ENCODE measurements at regions not wholly inside any gene's neighbourhood (a gene's known extent, or its start where the extent isn't known, plus 50 kb on each side); places are given as distances from the start of the nearest gene placed in this dataset.

- peak; percentile 60 for ATAC-seq
- intact Hi-C loops (cut with DNase I), result no loop called here
- DNase-seq (ENCODE audit: missing footprints), result no peak
Measured at GRCh38 chr7:54881816-54882520, 123.0 kb upstream of the SEC61G start.

DNA sequence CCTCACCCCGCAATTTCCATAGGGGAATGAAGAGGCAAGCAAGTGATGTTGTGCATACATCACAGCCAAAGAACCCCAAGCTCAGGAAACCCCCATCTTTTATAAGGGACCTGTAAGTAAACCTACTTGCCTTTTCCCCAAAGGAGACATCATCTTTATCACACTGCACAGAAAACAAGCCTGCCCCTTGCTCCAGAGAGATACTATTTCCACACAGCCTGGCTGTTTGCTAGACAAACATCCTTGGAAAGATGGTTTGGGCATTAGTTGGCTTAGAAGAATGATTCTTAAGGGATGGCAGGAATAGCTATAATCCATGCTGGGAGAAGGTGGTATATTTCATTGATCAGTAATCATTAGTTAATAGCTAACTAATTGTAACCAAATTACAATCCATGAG is 123.7 kb upstream of the SEC61G start:
- intact Hi-C loops (cut with DNase I), result no loop called here
- ATAC-seq, result no peak
- no peak for DNase-seq (ENCODE audit: missing footprints)

- intact Hi-C loops (cut with DNase I), result no loop called here
- DNase-seq (ENCODE audit: missing footprints) (no peak), ATAC-seq (no peak)
Measured at GRCh38 chr7:54883576-54883975, 124.6 kb upstream of the SEC61G start.

- intact Hi-C loops (cut with DNase I), result no loop called here
- ATAC-seq (no peak), DNase-seq (ENCODE audit: missing footprints) (no peak)
Measured at GRCh38 chr7:54885285-54885684, 126.3 kb upstream of the SEC61G start.

DNA sequence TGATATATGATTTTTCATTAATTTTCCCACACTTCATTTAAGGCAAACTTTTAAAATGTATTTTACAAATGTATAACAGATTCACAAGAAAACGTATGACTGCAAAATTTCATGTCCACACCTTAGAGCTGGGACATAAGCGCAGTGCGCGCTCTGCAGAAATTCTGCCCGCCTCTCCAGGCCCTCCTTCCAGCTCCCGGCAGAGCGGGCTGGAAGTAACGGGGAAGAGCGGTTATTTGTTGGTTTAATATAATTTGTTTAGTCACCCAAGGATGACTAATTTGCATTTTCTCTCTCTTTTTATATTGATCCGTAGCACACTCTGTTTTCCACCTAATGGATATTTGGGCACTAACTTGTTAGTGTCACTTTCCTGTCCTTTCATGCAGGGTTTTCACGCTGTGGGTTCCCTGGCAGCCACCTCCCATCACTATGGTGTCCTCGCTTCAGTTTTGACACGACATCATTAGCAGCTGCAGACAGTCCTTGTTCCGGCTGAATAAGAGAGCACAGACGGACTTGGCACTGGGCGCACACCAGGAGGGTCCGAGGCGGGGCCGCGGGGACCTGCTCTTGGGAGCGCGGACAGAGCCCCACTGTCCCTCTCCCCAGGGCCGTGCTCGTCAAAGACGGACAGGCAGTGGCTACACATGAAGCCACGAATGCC is 129.2 kb upstream of the SEC61G start:
- peak; percentile 50 for DNase-seq (ENCODE audit: missing footprints)
- ATAC-seq, result peak; percentile 68
- intact Hi-C loops (cut with DNase I), result no loop called here

DNA sequence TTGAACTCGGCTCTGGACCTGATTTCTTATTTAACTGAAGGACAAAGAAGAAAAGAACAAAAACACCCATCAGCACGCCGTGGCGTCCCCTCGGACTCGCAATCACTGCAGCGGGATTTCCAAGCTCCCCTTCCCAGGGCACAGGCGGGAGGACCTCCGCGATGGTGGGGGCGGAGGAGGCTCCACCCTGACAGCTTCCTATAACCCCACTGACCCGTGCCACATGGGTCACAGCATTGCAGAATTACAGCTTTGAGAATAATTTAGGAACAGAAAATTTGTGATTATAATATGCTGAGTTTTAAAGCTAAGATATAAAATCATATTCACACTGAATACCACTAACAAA is 129.7 kb upstream of the SEC61G start:
- no peak for ATAC-seq
- no peak for DNase-seq (ENCODE audit: missing footprints)
- intact Hi-C loops (cut with DNase I), result no loop called here

DNA sequence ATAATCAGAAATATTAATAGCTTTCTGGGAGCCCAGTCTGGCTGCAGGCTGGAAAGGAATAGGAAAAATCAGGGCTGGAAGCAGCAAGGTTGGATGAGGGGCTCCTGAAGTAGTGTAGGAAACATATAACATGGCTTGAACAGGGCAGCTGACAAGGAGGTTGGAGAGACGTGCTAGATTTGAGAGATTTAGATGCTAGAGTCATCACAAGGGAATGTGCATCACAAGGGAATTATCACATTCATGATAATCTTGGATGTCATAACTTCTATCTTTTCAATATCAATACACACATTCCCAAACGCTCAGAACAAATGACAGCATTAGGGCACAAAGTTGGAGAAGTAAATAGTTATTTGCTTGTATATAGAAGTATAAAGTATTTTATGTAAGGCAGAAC is 120.9 kb upstream of the EGFR start:
- ATAC-seq (no peak), DNase-seq (ENCODE audit: missing footprints) (no peak)
- intact Hi-C loops (cut with DNase I), result no loop called here

GRCh38 chr7:54898659-54899340 is 120.0 kb upstream of the EGFR start:
- intact Hi-C loops (cut with DNase I), result no loop called here
- ATAC-seq (peak; percentile 94), DNase-seq (ENCODE audit: missing footprints) (no peak)

GRCh38 chr7:54901840-54902239 is 117.0 kb upstream of the EGFR start:
- DNase-seq (ENCODE audit: missing footprints), result no peak
- intact Hi-C loops (cut with DNase I), result no loop called here
- ATAC-seq, result no peak

GRCh38 chr7:54904130-54904529 is 114.7 kb upstream of the EGFR start:
- ATAC-seq (peak; percentile 96), DNase-seq (ENCODE audit: missing footprints) (no peak)
- intact Hi-C loops (cut with DNase I), result no loop called here

DNA sequence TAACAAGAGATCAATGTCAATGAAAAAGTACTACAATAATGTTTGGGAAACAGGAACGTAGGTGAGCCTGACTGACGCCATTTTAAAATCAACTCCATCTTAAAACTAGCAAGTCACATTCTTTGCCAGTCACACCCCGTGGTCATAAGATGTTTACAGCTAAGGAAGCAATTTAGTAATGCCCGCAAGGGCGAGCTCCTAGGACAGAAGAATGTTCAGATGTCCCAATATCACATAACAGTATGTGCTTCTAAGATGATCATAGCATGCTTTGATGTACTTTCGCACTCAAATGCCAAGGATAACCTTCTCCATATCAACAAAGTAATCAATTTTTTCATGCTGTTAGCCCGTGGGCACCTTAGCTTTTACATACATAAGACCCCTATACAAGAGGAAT is 113.8 kb upstream of the EGFR start:
- intact Hi-C loops (cut with DNase I), result no loop called here
- ATAC-seq, result no peak
- no peak for DNase-seq (ENCODE audit: missing footprints)

DNA sequence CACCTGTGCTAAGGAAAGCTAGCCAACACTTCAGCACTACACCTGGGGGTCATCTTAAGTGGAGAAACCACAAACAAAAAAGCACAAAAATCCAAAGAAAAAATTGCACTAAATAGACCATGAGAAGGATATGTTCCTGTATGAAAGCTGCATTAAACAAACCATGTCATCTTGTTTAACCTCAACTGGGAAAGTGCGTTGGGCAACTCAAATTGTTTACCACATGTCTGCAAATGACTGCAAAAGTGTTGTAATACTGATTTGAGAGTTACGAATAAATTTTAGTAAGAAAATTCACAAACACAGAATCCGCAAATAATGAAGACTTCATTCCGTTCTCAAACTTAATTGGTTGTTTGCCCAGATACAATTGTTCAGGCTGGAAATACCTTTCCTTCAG is 111.9 kb upstream of the EGFR start:
- intact Hi-C loops (cut with DNase I), result no loop called here
- DNase-seq (ENCODE audit: missing footprints) (no peak), ATAC-seq (no peak)

DNA sequence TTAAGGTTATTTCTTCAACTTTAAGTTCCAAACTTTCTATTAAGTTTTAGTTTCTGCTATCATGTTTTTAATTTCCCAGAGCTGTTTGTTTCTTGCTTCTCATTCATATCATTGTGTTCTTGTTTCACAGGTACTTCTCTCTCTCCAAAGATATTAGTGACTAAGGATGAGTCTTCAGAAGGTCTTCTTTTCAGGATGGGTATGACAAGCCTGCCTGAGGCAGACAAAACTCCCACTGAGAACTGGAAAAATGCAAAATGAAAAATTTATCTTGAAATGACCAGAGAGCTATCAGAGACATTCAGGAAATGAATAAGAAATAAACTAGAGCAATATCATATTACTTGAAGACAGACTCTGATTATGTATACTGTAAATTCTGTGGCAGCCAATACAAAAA is 110.8 kb upstream of the EGFR start:
- intact Hi-C loops (cut with DNase I), result no loop called here
- no peak for DNase-seq (ENCODE audit: missing footprints)
- no peak for ATAC-seq

DNA sequence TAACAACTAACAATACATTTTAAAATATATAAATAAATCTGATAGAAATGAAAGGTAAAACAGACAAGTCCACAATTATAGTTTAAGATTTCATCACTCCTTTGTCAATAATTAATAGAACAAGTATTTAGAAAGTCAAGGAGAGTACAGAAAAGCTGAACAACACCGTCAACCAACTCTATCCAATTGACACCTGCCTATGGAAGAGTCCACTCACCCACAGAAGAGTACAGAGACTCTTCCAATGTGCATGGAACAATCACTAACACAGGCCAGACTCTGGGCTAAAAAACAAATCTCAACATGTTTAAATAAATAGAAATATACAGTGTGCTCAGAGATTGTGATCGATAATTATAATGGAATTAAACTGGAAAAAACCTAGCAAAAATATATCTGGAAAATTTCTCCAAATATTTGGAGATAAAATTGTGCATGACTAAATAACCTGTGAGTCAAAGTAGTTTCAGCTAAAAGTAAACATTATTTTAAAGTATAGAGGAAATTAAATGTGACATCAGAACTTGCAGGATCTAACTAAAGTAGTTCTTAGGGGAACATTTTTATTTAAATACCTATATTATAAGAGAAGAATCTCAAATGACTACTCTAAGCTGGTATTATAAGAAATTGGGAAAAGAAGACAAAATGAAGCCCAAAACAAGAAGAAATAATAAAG is 109.9 kb upstream of the EGFR start:
- DNase-seq (ENCODE audit: missing footprints) (no peak), ATAC-seq (no peak)
- intact Hi-C loops (cut with DNase I), result no loop called here

DNA sequence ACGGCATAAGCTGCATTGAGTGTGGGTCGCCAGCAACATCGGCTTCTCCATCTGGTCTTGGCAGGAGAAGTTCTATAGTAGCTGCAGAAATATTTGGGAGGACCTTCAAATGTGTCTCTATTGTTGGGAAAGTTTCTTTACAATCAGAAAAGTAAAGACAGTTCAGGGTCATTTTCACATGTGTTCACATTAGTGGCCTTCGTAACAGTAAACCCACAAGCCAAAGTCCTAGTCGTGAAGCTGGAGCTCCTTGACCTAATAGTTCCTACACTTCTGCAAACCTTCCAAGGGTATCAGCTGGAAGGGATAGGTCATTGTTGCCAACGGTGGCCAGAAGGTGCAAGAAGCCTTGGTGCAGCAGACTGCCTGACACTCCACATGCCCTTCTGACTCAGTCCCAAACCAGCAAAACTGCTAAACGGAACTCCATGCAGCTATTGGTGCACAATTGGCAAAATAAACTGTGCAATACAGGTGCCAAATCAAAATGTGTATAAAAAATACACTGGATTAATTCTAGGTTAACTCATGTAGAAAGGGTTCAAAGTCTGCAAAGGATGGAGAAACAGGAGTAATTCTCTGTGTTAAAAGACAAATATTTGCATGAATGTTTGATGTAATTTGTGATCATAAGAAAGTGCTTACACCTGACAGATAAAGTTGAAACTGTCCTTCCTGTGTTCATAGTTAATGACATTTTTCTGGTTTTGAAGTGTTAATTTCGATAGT is 102.8 kb upstream of the EGFR start:
- ATAC-seq, result no peak
- DNase-seq (ENCODE audit: missing footprints), result no peak
- intact Hi-C loops (cut with DNase I), result no loop called here

DNA sequence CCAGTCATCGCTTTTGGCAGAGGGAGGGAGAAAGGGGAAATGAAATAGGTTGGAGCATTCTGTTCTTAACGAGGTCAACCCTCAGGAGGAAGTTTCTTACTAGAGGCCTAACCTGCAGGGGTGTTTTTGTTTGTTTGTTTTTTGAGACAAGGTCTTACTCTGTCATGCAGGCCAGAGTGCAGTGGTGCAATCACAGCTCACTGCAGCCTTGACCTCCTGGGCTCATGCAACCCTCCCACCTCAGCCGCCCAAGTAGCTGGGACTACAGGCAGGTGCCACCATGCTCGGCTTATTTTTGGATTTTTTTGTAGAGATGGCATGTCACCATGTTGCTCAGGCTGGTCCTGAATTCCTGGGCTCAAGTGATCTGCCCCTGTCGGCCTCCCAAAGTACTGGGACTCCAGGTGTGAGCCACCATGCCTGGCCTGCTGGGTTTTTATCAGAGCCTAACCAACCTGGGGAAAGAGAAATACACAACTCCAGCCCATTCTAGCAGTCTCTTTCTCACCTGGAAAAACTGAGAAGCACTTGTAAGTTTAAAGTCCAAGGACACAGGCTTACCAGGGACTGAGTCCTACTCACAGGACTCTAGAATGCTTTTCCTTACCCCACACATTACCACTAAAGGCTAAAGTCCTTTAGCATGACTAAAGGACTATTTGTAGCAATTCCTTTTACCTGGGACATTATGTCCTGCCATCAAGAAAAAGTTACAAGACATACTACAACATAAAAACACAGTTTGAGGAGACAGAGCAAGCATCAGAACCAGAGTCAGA is 101.0 kb upstream of the EGFR start:
- intact Hi-C loops (cut with DNase I), result no loop called here
- ATAC-seq, result no peak

GRCh38 chr7:54921116-54921515 is 97.7 kb upstream of the EGFR start:
- no peak for DNase-seq (ENCODE audit: missing footprints)
- ATAC-seq, result no peak
- intact Hi-C loops (cut with DNase I), result no loop called here

More for the DNA sequence above, 101.0 kb upstream of the EGFR start:
- no peak for DNase-seq (ENCODE audit: missing footprints)

DNA sequence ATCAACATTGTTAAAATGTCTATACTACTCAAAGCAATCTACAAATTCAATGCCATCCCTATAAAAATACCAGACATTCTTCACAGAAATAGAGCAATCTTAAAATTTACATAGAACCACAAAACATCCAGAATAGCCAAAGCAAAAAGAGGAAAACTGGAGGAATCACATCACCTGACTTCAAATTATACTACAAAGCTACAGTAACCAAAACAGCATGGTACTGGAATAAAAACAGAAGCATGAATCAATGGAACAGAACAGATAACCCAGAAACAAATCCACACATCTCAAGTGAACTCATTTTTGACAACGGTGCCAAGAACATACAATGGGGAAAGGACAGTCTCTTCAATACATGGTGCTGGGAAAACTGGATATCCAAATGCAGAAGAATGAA is 87.3 kb upstream of the EGFR start:
- ATAC-seq (no peak), DNase-seq (ENCODE audit: missing footprints) (no peak)
- intact Hi-C loops (cut with DNase I), result no loop called here
